HCT116 (cell line): ENCODE measurements at regions not wholly inside any gene's neighbourhood (a gene's known extent, or its start where the extent isn't known, plus 50 kb on each side); places are given as distances from the start of the nearest gene placed in this dataset.

Experiments used
- ATAC-seq: fragments of 200-7000 bp; cut with Tn5 transposase; 2 replicates; pipeline ENCODE4 v1.9.1; 2020; ENCODE audit warnings: mild to moderate bottlenecking, moderate library complexity
- BruUV-seq: library from RNA; stranded (reverse); fragments of 400-500 nt; replicated peaks from 2 replicates; lab custom pipeline; 2021; lab: Mats Ljungman, UMichigan
- CTCF ChIA-PET: fragments of 300-600 bp; sonication (Branson Sonifier 250); formaldehyde crosslinking; loops from one replicate; lab custom pipeline; 2021; ENCODE audit warnings: antibody characterized with exemption; lab: Charles Lee
- POLR2A ChIA-PET: fragments of 300-600, 350-600 bp; sonication (Branson Sonifier 250); formaldehyde crosslinking; loops from one replicate; lab custom pipeline; 2021; ENCODE audit warnings: antibody characterized with exemption; lab: Charles Lee
- RAD21 ChIA-PET, 2 experiments: fragments of 300-600 bp; sonication (Branson Sonifier 250); formaldehyde crosslinking; loops; one replicate each; lab custom pipeline; 2023; ENCODE audit warnings: low total read pairs in 2 of 2; ENCODE audit not compliant: uncharacterized antibody in 2 of 2, unreplicated experiment in 2 of 2, low non-redundant PET in 1 of 2; lab: Charles Lee
- DNase-seq: peaks from one replicate; pipeline ENCODE4 v3.0.0-alpha.2; 2010; ENCODE audit warnings: low read depth, low spot score
- H2AFZ ChIP-seq: fragments of 200-600 bp; shearing (Covaris generic), sonication (generic); 2 replicates; pipeline ENCODE4 v1.6.1; 2017; ENCODE audit warnings: low read depth, mixed run types, mixed read lengths, antibody characterized with exemption, low read length; ENCODE audit not compliant: poor library complexity, severe bottlenecking
- H3K27ac ChIP-seq: 2 replicates; pipeline ENCODE4 v1.5.1; 2012; ENCODE audit warnings: low read depth, low read length
- H3K27me3 ChIP-seq: fragments of 200-600 bp; sonication (generic); 2 replicates; pipeline ENCODE4 v1.6.1; 2016; ENCODE audit warnings: mixed run types, low read length, mixed read lengths; ENCODE audit not compliant: insufficient read depth
- H3K36me3 ChIP-seq, 2 experiments: fragments of 200-500 bp in 1 of 2; fragments of 200-600 bp in 1 of 2; sonication (Bioruptor generic) in 1 of 2; sonication (generic) in 1 of 2; 2 replicates each; pipeline versions ENCODE4 v1.5.1 to v1.6.1; 2014 to 2016; ENCODE audit warnings: low read length in 2 of 2, inconsistent platforms in 1 of 2, mixed read lengths in 1 of 2, mixed run types in 1 of 2; ENCODE audit not compliant: insufficient read depth in 2 of 2, control insufficient read depth in 1 of 2
- H3K4me1 ChIP-seq, 2 experiments: fragments of 200-600 bp in 1 of 2; sonication (generic) in 1 of 2; 2 replicates each; pipeline versions ENCODE4 v1.5.1 to v1.6.1; 2012 to 2017; ENCODE audit warnings: low read length in 2 of 2, inconsistent platforms in 1 of 2, mild to moderate bottlenecking in 1 of 2, mixed read lengths in 1 of 2, mixed run types in 1 of 2, moderate library complexity in 1 of 2; ENCODE audit not compliant: insufficient read depth in 2 of 2, control insufficient read depth in 1 of 2
- H3K4me2 ChIP-seq: fragments of 200-600 bp; sonication (generic); 2 replicates; pipeline ENCODE4 v1.6.1; 2017; ENCODE audit warnings: mixed run types, low read length, mixed read lengths
- H3K4me3 ChIP-seq, 2 experiments: fragments of 200-600 bp in 1 of 2; sonication (generic) in 1 of 2; replicated peaks in 1 of 2; 2 replicates each; pipeline ENCODE4 v1.5.1; 2011 to 2016; ENCODE audit warnings: low read length in 2 of 2, control low read depth in 1 of 2, low read depth in 1 of 2, mild to moderate bottlenecking in 1 of 2, mixed read lengths in 1 of 2, mixed run types in 1 of 2
- H3K79me2 ChIP-seq: fragments of 200-600 bp; sonication (generic); 2 replicates; pipeline ENCODE4 v1.6.1; 2017; ENCODE audit warnings: mild to moderate bottlenecking, mixed run types, low read length, moderate library complexity, mixed read lengths; ENCODE audit not compliant: insufficient read depth
- H3K9ac ChIP-seq: fragments of 200-600 bp; sonication (generic); 2 replicates; pipeline ENCODE4 v1.6.1; 2016; ENCODE audit warnings: low read length, mixed read lengths
- H3K9me2 ChIP-seq: fragments of 200-600 bp; sonication (generic), shearing (Covaris generic); 2 replicates; pipeline ENCODE4 v1.6.1; 2017; ENCODE audit warnings: mixed run types, mild to moderate bottlenecking, moderate library complexity; ENCODE audit not compliant: insufficient read depth
- H3K9me3 ChIP-seq, 2 experiments: fragments of 200-500 bp in 1 of 2; fragments of 200-600 bp in 1 of 2; sonication (Bioruptor generic) in 1 of 2; sonication (generic) in 1 of 2; 2 replicates each; pipeline ENCODE4 v1.6.1; 2014 to 2017; ENCODE audit warnings: low read length in 2 of 2, mixed read lengths in 2 of 2, inconsistent platforms in 1 of 2, low read depth in 1 of 2, mild to moderate bottlenecking in 1 of 2, mixed run types in 1 of 2, moderate library complexity in 1 of 2; ENCODE audit not compliant: control insufficient read depth in 1 of 2, insufficient read depth in 1 of 2
- H4K20me1 ChIP-seq: fragments of 200-600 bp; sonication (generic), shearing (Covaris generic); 2 replicates; pipeline ENCODE4 v1.6.1; 2017; ENCODE audit warnings: mixed run types, mild to moderate bottlenecking, moderate library complexity; ENCODE audit not compliant: insufficient read depth
- CEBPB ChIP-seq: IDR thresholded peaks from 2 replicates; pipeline ENCODE4 v1.6.1; 2012; ENCODE audit warnings: low read depth
- ELF1 ChIP-seq: IDR thresholded peaks from 2 replicates; pipeline ENCODE4 v1.6.1; 2012; ENCODE audit warnings: low read depth, borderline replicate concordance
- MAX ChIP-seq: IDR thresholded peaks from 2 replicates; pipeline ENCODE4 v1.6.1; 2012
- POLR2AphosphoS5 ChIP-seq: IDR thresholded peaks from 2 replicates; pipeline ENCODE4 v1.6.1; 2011; ENCODE audit warnings: mild to moderate bottlenecking, low read depth, low read length, moderate library complexity
- SIN3A ChIP-seq: IDR thresholded peaks from 2 replicates; pipeline ENCODE4 v1.6.1; 2012; ENCODE audit warnings: low read depth
- ZNF274 ChIP-seq: fragments of 200-500 bp; sonication (Bioruptor generic); IDR thresholded peaks from 2 replicates; pipeline ENCODE4 v1.6.1; 2014; ENCODE audit warnings: mild to moderate bottlenecking, low read depth, low read length, inconsistent platforms
- intact Hi-C: fragments of 100-400 bp; cut with micrococcal nuclease; formaldehyde crosslinking; loops from 2 replicates; pipeline ENCODE4 v1.10.0; 2022

- Histone ChIP-seq H3K79me2 (no peaks in the 10 kb centered on the region), H3K9me3 (no peaks in the 10 kb centered on the region), H3K4me1 (no peaks in the 10 kb centered on the region), H3K36me3 (no peaks in the 10 kb centered on the region), H3K9me2 (no peaks in the 10 kb centered on the region), H3K4me3 (no peak overlapping the region), H4K20me1 (no peaks in the 10 kb centered on the region), H3K9ac (no peak overlapping the region), H3K27me3 (no peaks in the 10 kb centered on the region), H3K27ac (no peak overlapping the region), H2AFZ (no peak overlapping the region), H3K4me2 (no peak overlapping the region)
- BruUV-seq: no TSS peak
- POLR2A ChIA-PET: no interaction called here
- ATAC-seq (no peak), DNase-seq (no peak)
- intact Hi-C loops: no loop called here
- CTCF ChIA-PET: no interaction called here
- RAD21 ChIA-PET: no interaction called here
- no peak for TF ChIP-seq POLR2AphosphoS5
Observed at GRCh38 chr5:116787570-116787969, 212.9 kb upstream of the SEMA6A start.

- Histone ChIP-seq H3K4me3 (no peak overlapping the region), H3K27me3 (no peaks in the 10 kb centered on the region), H3K79me2 (no peaks in the 10 kb centered on the region), H3K4me1 (no peaks in the 10 kb centered on the region), H3K36me3 (no peaks in the 10 kb centered on the region), H3K27ac (no peak overlapping the region), H2AFZ (no peak overlapping the region), H4K20me1 (no peaks in the 10 kb centered on the region), H3K4me2 (no peak overlapping the region), H3K9me2 (no peaks in the 10 kb centered on the region), H3K9me3 (no peaks in the 10 kb centered on the region), H3K9ac (no peak overlapping the region)
- BruUV-seq: no TSS peak
- CTCF ChIA-PET: no interaction called here
- POLR2A ChIA-PET: interaction anchor here (0.6 kb wide), 1 partner anchor 249 kb away, joined by 3 read pairs; no protein-coding TSS in a partner anchor
- RAD21 ChIA-PET: no interaction called here
- ATAC-seq (no peak), DNase-seq (no peak)
- intact Hi-C loops: no loop called here
- TF ChIP-seq MAX (peak; percentile 61), SIN3A (no peak), CEBPB (0 out of 2 replicates have a peak, but pooled peaks have one; percentile 31), ZNF274 (no peak), ELF1 (no peak)
Observed at GRCh38 chr5:116785106-116785505, 210.5 kb upstream of the SEMA6A start.
